HEK293 (cell line): ENCODE measurements at regions not wholly inside any gene's neighbourhood (a gene's known extent, or its start where the extent isn't known, plus 50 kb on each side); places are given as distances from the start of the nearest gene placed in this dataset.

Experiments
- CTCF ChIP-seq: fragments of 450-650 bp; formaldehyde crosslinking; IDR thresholded peaks from 2 replicates; pipeline ENCODE4 v1.5.1; 2016; ENCODE audit warnings: missing biosample characterization, missing genetic modification characterization
- SETDB1 ChIP-seq: IDR thresholded peaks from one replicate; pipeline ENCODE4 v1.6.1; 2017; ENCODE audit warnings: mild to moderate bottlenecking, low read length, moderate library complexity, mixed read lengths; ENCODE audit not compliant: insufficient read length
- SP2 ChIP-seq: fragments of 450-650 bp; formaldehyde crosslinking; IDR thresholded peaks from 2 replicates; pipeline ENCODE4 v1.5.1; 2016; ENCODE audit warnings: missing biosample characterization, missing genetic modification characterization
- TCF7L2 ChIP-seq: IDR thresholded peaks from 2 replicates; pipeline ENCODE4 v1.6.1; 2011; ENCODE audit warnings: low read depth, mild to moderate bottlenecking, inconsistent platforms, low read length, moderate library complexity, borderline replicate concordance
- TRIM28 ChIP-seq: IDR thresholded peaks from 2 replicates; pipeline ENCODE4 v1.6.1; 2011; ENCODE audit warnings: low read length, control low read depth, borderline replicate concordance
- ZBTB1 ChIP-seq: fragments of 450-650 bp; formaldehyde crosslinking; IDR thresholded peaks from 2 replicates; pipeline ENCODE4 v1.5.1; 2016; ENCODE audit warnings: missing biosample characterization, missing genetic modification characterization
- ZEB2 ChIP-seq: fragments of 450-650 bp; formaldehyde crosslinking; IDR thresholded peaks from 2 replicates; pipeline ENCODE4 v1.5.1; 2016; ENCODE audit warnings: missing biosample characterization, missing genetic modification characterization
- ZNF292 ChIP-seq: fragments of 450-650 bp; formaldehyde crosslinking; IDR thresholded peaks from 2 replicates; pipeline ENCODE4 v1.5.1; 2016; ENCODE audit warnings: low read depth, missing biosample characterization, missing genetic modification characterization, borderline replicate concordance
- ZNF645 ChIP-seq: fragments of 450-650 bp; formaldehyde crosslinking; IDR thresholded peaks from 2 replicates; pipeline ENCODE4; 2016; ENCODE audit warnings: missing biosample characterization, missing genetic modification characterization

GRCh38 chr3:26340001-26340400 is 282.6 kb upstream of the LRRC3B start:
- no peak for TF ChIP-seq TRIM28
- TF ChIP-seq ZBTB1 (tag by site-specific recombination) = no peak
- TF ChIP-seq TCF7L2 = no peak
- no peak for TF ChIP-seq ZNF645 (tag by site-specific recombination)
- TF ChIP-seq CTCF (tag by site-specific recombination) = no peak
- no peak for TF ChIP-seq ZNF292 (tag by site-specific recombination)
- TF ChIP-seq ZEB2 = no peak
- no peak for TF ChIP-seq SP2 (tag by site-specific recombination)
- no peak for TF ChIP-seq SETDB1
